Stomach (tissue), 4 donors: ENCODE measurements at regions not wholly inside any gene's neighbourhood (a gene's known extent, or its start where the extent isn't known, plus 50 kb on each side); places are given as distances from the start of the nearest gene placed in this dataset.

Experiments used
- CTCF ChIP-seq, 7 experiments: fragments of 450-650 bp in 4 of 7; fragments of 200-600 bp in 3 of 7; sonication (generic) in 3 of 7; IDR thresholded peaks; one replicate each; pipeline ENCODE4 v1.5.1; 2016 to 2019; ENCODE audit warnings: antibody characterized with exemption in 7 of 7, control low read depth in 2 of 7, mild to moderate bottlenecking in 1 of 7
- EP300 ChIP-seq: sonication (generic); formaldehyde crosslinking; IDR thresholded peaks from one replicate; pipeline ENCODE4 v1.6.1; 2017; ENCODE audit warnings: antibody characterized with exemption
- POLR2A ChIP-seq, 4 donors: fragments of 450-650 bp; IDR thresholded peaks; one replicate each; pipeline ENCODE4 v1.6.1; 2016; ENCODE audit warnings: antibody characterized with exemption in 4 of 4, control low read depth in 2 of 4, mild to moderate bottlenecking in 1 of 4, moderate library complexity in 1 of 4

GRCh38 chr10:125479059-125479458, 203.9 kb downstream of the TEX36 start:
- TF ChIP-seq POLR2A (IDR thresholded peaks at IDR 0.05) (no peak), CTCF (IDR thresholded peaks at IDR 0.05) (no peak), EP300 (no peak)
